Trophoblast cell (in vitro differentiated cells and primary cell): ENCODE measurements at regions not wholly inside any gene's neighbourhood (a gene's known extent, or its start where the extent isn't known, plus 50 kb on each side); places are given as distances from the start of the nearest gene placed in this dataset.

Source experiments
- DNase-seq, 2 donors: peaks; one replicate each; pipeline ENCODE4 v3.0.0-alpha.2; 2016
- H2AFZ ChIP-seq: 2 replicates; pipeline ENCODE4 v1.6.1; 2013; ENCODE audit warnings: low read length, moderate library complexity, mild to moderate bottlenecking; ENCODE audit not compliant: insufficient read depth, poor library complexity
- H2AK5ac ChIP-seq: 2 replicates; pipeline ENCODE4 v1.6.1; 2013; ENCODE audit warnings: mild to moderate bottlenecking, low read length
- H2BK120ac ChIP-seq: 2 replicates; pipeline ENCODE4 v1.6.1; 2013; ENCODE audit warnings: low read length, mild to moderate bottlenecking, moderate library complexity; ENCODE audit not compliant: insufficient read depth, poor library complexity
- H2BK12ac ChIP-seq: 2 replicates; pipeline ENCODE4 v1.6.1; 2013; ENCODE audit warnings: mild to moderate bottlenecking, low read length, moderate library complexity
- H2BK5ac ChIP-seq: 2 replicates; pipeline ENCODE4 v1.6.1; 2013; ENCODE audit warnings: low read length, low read depth, moderate library complexity, mild to moderate bottlenecking; ENCODE audit not compliant: poor library complexity
- H3K14ac ChIP-seq: 2 replicates; pipeline ENCODE4 v1.6.1; 2013; ENCODE audit warnings: mild to moderate bottlenecking, low read length
- H3K18ac ChIP-seq: 2 replicates; pipeline ENCODE4 v1.6.1; 2013; ENCODE audit warnings: mild to moderate bottlenecking, low read length
- H3K23ac ChIP-seq: 2 replicates; pipeline ENCODE4 v1.6.1; 2013; ENCODE audit warnings: low read length
- H3K27ac ChIP-seq: 2 replicates; pipeline ENCODE4 v1.5.1; 2013; ENCODE audit warnings: low read depth, mild to moderate bottlenecking, inconsistent platforms, low read length, moderate library complexity
- H3K27me3 ChIP-seq: 2 replicates; pipeline ENCODE4 v1.6.1; 2013; ENCODE audit warnings: inconsistent platforms, mild to moderate bottlenecking, low read length, moderate library complexity; ENCODE audit not compliant: insufficient read depth
- H3K36me3 ChIP-seq, 2 experiments: 1 replicate in 1 of 2; 2 replicates in 1 of 2; pipeline ENCODE4 v1.6.1; 2013; ENCODE audit warnings: low read length in 2 of 2, mild to moderate bottlenecking in 2 of 2, moderate library complexity in 1 of 2; ENCODE audit not compliant: insufficient read depth in 2 of 2, control insufficient read depth in 1 of 2
- H3K4ac ChIP-seq: 2 replicates; pipeline ENCODE4 v1.6.1; 2013; ENCODE audit warnings: low read depth, mild to moderate bottlenecking, low read length, moderate library complexity
- H3K4me1 ChIP-seq, 2 experiments: 1 replicate in 1 of 2; 2 replicates in 1 of 2; pipeline ENCODE4 v1.6.1; 2013; ENCODE audit warnings: low read length in 2 of 2, mild to moderate bottlenecking in 2 of 2, moderate library complexity in 1 of 2; ENCODE audit not compliant: insufficient read depth in 2 of 2, control insufficient read depth in 1 of 2
- H3K4me2 ChIP-seq: 2 replicates; pipeline ENCODE4 v1.6.1; 2013; ENCODE audit warnings: inconsistent platforms, mild to moderate bottlenecking, low read length, moderate library complexity
- H3K4me3 ChIP-seq: 2 replicates; pipeline ENCODE4 v1.5.1; 2013; ENCODE audit warnings: mild to moderate bottlenecking, low read depth, low read length, inconsistent platforms
- H3K79me1 ChIP-seq: one replicate; pipeline ENCODE4 v1.6.1; 2013; ENCODE audit warnings: low read length
- H3K79me2 ChIP-seq: 2 replicates; pipeline ENCODE4 v1.6.1; 2013; ENCODE audit warnings: low read length, mild to moderate bottlenecking; ENCODE audit not compliant: control insufficient read depth, insufficient read depth, poor library complexity
- H3K9ac ChIP-seq: 2 replicates; pipeline ENCODE4 v1.6.1; 2013; ENCODE audit warnings: mild to moderate bottlenecking, low read length
- H3K9me3 ChIP-seq: 2 replicates; pipeline ENCODE4 v1.6.1; 2013; ENCODE audit warnings: low read depth, mild to moderate bottlenecking, control low read depth, inconsistent platforms, low read length; ENCODE audit not compliant: insufficient read depth
- H4K12ac ChIP-seq: 2 replicates; pipeline ENCODE4 v1.6.1; 2013; ENCODE audit warnings: low read depth, mild to moderate bottlenecking, low read length, moderate library complexity
- H4K8ac ChIP-seq: 2 replicates; pipeline ENCODE4 v1.6.1; 2013; ENCODE audit warnings: low read depth, mild to moderate bottlenecking, low read length, moderate library complexity
- H4K91ac ChIP-seq: one replicate; pipeline ENCODE4 v1.6.1; 2013; ENCODE audit warnings: low read depth, mild to moderate bottlenecking, low read length, moderate library complexity
- WGBS: extraction: QIAGEN DNeasy Blood & Tissue Kit; methylation state at CpG from one replicate; pipeline ENCODE4 v1.1.7; 2013; ENCODE audit warnings: missing lambda C conversion rate; ENCODE audit not compliant: insufficient read length, insufficient coverage; ENCODE audit errors: extremely low coverage; 5-methylcytosine and 5-hydroxymethylcytosine counted together

GRCh38 chr9:16182784-16183183 is 629.9 kb downstream of the CCDC171 start:
- Histone ChIP-seq H3K23ac (no peak overlapping the region), H3K4me2 (no peak overlapping the region), H2BK120ac (no peak overlapping the region), H2BK5ac (no peak overlapping the region), H3K9ac (no peak overlapping the region), H4K12ac (no peak overlapping the region), H3K79me2 (no peaks in the 10 kb centered on the region), H2BK12ac (no peak overlapping the region), H4K91ac (no peak overlapping the region), H2AFZ (no peak overlapping the region), H3K4me1 (peaks cover 4 to 5% of the 10 kb centered on the region in 2 experiments), H3K14ac (no peak overlapping the region), H3K27ac (no peak overlapping the region), H3K79me1 (peaks cover 4% of the 10 kb centered on the region), H4K8ac (no peak overlapping the region), H3K27me3 (no peaks in the 10 kb centered on the region), H3K4ac (no peak overlapping the region), H3K36me3 (no peaks in the 10 kb centered on the region), H3K4me3 (no peak overlapping the region), H3K18ac (no peak overlapping the region), H3K9me3 (no peaks in the 10 kb centered on the region), H2AK5ac (no peak overlapping the region)
- WGBS = no CpG with 5 or more reads among the region's 6 CpGs
- DNase-seq = no peak

- Histone ChIP-seq H3K79me1 (peaks cover 4% of the 10 kb centered on the region), H4K12ac (no peak overlapping the region), H2AFZ (peak overlapping the region; percentile 23), H3K4me1 (peaks cover 0 to 2% of the 10 kb centered on the region in 2 experiments), H4K91ac (peak overlapping the region; percentile 66), H2BK120ac (peak overlapping the region; percentile 61), H3K79me2 (no peaks in the 10 kb centered on the region), H3K36me3 (no peaks in the 10 kb centered on the region), H3K18ac (peak overlapping the region; percentile 56), H3K9ac (peak overlapping the region; percentile 24), H2BK12ac (peak overlapping the region; percentile 82), H4K8ac (peak overlapping the region; percentile 43), H3K4ac (no peak overlapping the region), H3K4me2 (no peak overlapping the region), H2AK5ac (no peak overlapping the region), H2BK5ac (peak overlapping the region; percentile 39), H3K27me3 (no peaks in the 10 kb centered on the region), H3K9me3 (no peaks in the 10 kb centered on the region), H3K14ac (peak overlapping the region; percentile 20), H3K4me3 (no peak overlapping the region), H3K23ac (no peak overlapping the region), H3K27ac (no peak overlapping the region)
- no peak for DNase-seq
- WGBS = no CpG with 5 or more reads among the region's 4 CpGs
Measured at GRCh38 chr9:16184964-16185646, 632.3 kb downstream of the CCDC171 start.

- no peak overlapping the region for H3K4me3 ChIP-seq
- H4K8ac ChIP-seq = peak overlapping the region; percentile 1
- H4K12ac ChIP-seq = no peak overlapping the region
- H3K27me3 ChIP-seq = no peaks in the 10 kb centered on the region
- peak overlapping the region; percentile 0 for H2BK12ac ChIP-seq
- no peaks in the 10 kb centered on the region for H3K9me3 ChIP-seq
- peaks cover 0 to 19% of the 10 kb centered on the region in 2 experiments for H3K4me1 ChIP-seq
- H3K79me2 ChIP-seq = peaks cover 4% of the 10 kb centered on the region
- no peak overlapping the region for H3K23ac ChIP-seq
- WGBS = no CpG with 5 or more reads among the region's 3 CpGs
- H2BK120ac ChIP-seq = peak overlapping the region; percentile 50
- H2AK5ac ChIP-seq = no peak overlapping the region
- H3K4ac ChIP-seq = no peak overlapping the region
- peak overlapping the region; percentile 16 for H2BK5ac ChIP-seq
- peaks cover 31% of the 10 kb centered on the region for H3K79me1 ChIP-seq
- H3K4me2 ChIP-seq = peak overlapping the region; percentile 7
- no peak for DNase-seq
- peak overlapping the region; percentile 76 for H3K27ac ChIP-seq
- peak overlapping the region; percentile 0 for H3K18ac ChIP-seq
- H3K9ac ChIP-seq = no peak overlapping the region
- peak overlapping the region; percentile 0 for H3K14ac ChIP-seq
- peak overlapping the region; percentile 83 for H4K91ac ChIP-seq
- H2AFZ ChIP-seq = peak overlapping the region; percentile 1
- no peaks in the 10 kb centered on the region for H3K36me3 ChIP-seq
Measured at GRCh38 chr9:16191191-16191590, 638.3 kb downstream of the CCDC171 start.

GRCh38 chr9:16191691-16192402 is 639.0 kb downstream of the CCDC171 start:
- H3K18ac ChIP-seq = peak overlapping the region; percentile 86
- H3K4ac ChIP-seq = peak overlapping the region; percentile 60
- H3K9ac ChIP-seq = no peak overlapping the region
- H3K9me3 ChIP-seq = no peaks in the 10 kb centered on the region
- H3K27me3 ChIP-seq = no peaks in the 10 kb centered on the region
- peak overlapping the region; percentile 95 for H2BK5ac ChIP-seq
- peak overlapping the region; percentile 82 for H2BK12ac ChIP-seq
- no peak overlapping the region for H3K23ac ChIP-seq
- peak overlapping the region; percentile 90 for H2BK120ac ChIP-seq
- H2AK5ac ChIP-seq = peak overlapping the region; percentile 84
- H3K4me1 ChIP-seq = peaks cover 0 to 20% of the 10 kb centered on the region in 2 experiments
- DNase-seq = peak; percentile 76 to 85
- peak overlapping the region; percentile 55 for H4K12ac ChIP-seq
- H3K4me3 ChIP-seq = no peak overlapping the region
- H4K8ac ChIP-seq = peak overlapping the region; percentile 86
- peaks cover 34% of the 10 kb centered on the region for H3K79me1 ChIP-seq
- H3K14ac ChIP-seq = peak overlapping the region; percentile 77
- H3K27ac ChIP-seq = peak overlapping the region; percentile 97
- peaks cover 4% of the 10 kb centered on the region for H3K79me2 ChIP-seq
- WGBS = no CpG with 5 or more reads among the region's 14 CpGs
- no peaks in the 10 kb centered on the region for H3K36me3 ChIP-seq
- H3K4me2 ChIP-seq = peak overlapping the region; percentile 14
- no peak overlapping the region for H2AFZ ChIP-seq
- peak overlapping the region; percentile 92 for H4K91ac ChIP-seq
